ENCODE measurements at regions not wholly inside any gene's neighbourhood (a gene's known extent, or its start where the extent isn't known, plus 50 kb on each side); places are given as distances from the start of the nearest gene placed in this dataset.

DNA sequence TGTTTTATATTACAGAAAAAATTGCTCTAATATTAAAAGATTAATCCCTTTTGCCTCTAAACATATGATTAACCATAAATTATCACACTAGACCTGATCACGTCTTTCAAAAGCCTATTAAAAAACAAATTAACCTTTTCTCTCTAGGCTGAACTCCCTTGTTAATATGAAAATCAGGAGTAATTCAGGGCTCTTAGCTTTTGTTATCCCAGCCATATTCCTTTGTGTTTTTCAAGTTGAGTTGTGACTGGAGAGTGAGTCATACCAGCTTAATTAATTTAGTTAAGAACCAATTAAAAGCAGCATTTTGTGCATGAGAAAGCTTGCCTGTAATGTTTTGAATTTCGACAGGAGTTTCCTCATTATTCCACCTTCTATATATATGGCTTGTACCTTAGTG is 385.8 kb downstream of the VGLL3 start:
- Histone ChIP-seq H3K4me3 (no peak overlapping the region), H3K27ac (no peak overlapping the region), H3K9me3 (peaks cover 0 to 8% (median 0%) of the 10 kb centered on the region in 4 donors), H3K27me3 (no peaks in the 10 kb centered on the region), H3K4me1 (no peaks in the 10 kb centered on the region), H3K36me3 (no peaks in the 10 kb centered on the region)
- DNase-seq (ENCODE audit: low spot score in 2 of 2): no peak
- whole genome bisulfite sequencing, 2 donors: 63 to 65% methylated on average over 2 of the region's 2 CpGs
- TF ChIP-seq EP300 (IDR thresholded peaks at IDR 0.05) (no peak), POLR2A (IDR thresholded peaks at IDR 0.05) (no peak)
- TF ChIP-seq, protein P1, sequence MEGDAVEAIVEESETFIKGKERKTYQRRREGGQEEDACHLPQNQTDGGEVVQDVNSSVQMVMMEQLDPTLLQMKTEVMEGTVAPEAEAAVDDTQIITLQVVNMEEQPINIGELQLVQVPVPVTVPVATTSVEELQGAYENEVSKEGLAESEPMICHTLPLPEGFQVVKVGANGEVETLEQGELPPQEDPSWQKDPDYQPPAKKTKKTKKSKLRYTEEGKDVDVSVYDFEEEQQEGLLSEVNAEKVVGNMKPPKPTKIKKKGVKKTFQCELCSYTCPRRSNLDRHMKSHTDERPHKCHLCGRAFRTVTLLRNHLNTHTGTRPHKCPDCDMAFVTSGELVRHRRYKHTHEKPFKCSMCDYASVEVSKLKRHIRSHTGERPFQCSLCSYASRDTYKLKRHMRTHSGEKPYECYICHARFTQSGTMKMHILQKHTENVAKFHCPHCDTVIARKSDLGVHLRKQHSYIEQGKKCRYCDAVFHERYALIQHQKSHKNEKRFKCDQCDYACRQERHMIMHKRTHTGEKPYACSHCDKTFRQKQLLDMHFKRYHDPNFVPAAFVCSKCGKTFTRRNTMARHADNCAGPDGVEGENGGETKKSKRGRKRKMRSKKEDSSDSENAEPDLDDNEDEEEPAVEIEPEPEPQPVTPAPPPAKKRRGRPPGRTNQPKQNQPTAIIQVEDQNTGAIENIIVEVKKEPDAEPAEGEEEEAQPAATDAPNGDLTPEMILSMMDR (IDR thresholded peaks at IDR 0.05): no peak

DNA sequence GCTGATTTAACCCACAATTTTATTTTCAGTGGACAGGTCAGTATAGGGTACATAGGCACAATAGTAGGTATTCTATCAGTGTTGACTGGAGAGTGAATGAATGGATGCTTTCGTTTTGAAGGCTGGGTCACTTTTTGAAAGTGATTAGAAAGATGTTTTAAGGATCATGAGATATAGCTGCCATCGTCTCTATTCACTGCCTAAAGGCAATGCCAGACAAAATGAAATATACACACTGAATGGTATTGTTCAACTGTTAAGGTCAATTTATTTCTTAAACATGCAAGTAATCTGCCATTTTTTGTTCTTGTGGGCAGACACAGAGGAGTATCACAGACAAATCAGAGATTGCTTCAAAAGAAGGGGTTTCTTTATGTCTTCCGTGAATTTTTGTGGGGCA is 395.3 kb downstream of the VGLL3 start:
- H3K27ac ChIP-seq: no peak overlapping the region
- H3K4me3 ChIP-seq: no peak overlapping the region
- no peaks in the 10 kb centered on the region for H3K9me3 ChIP-seq
- no peak for DNase-seq (ENCODE audit: low spot score in 2 of 2)
- no peaks in the 10 kb centered on the region for H3K27me3 ChIP-seq
- H3K36me3 ChIP-seq: no peaks in the 10 kb centered on the region
- TF ChIP-seq POLR2A (IDR thresholded peaks at IDR 0.05) (no peak), EP300 (IDR thresholded peaks at IDR 0.05) (no peak)
- TF ChIP-seq, protein P1 (IDR thresholded peaks at IDR 0.05): no peak
- WGBS, 2 donors: 53 to 55% methylated on average over 3 of the region's 3 CpGs
- H3K4me1 ChIP-seq: no peaks in the 10 kb centered on the region

DNA sequence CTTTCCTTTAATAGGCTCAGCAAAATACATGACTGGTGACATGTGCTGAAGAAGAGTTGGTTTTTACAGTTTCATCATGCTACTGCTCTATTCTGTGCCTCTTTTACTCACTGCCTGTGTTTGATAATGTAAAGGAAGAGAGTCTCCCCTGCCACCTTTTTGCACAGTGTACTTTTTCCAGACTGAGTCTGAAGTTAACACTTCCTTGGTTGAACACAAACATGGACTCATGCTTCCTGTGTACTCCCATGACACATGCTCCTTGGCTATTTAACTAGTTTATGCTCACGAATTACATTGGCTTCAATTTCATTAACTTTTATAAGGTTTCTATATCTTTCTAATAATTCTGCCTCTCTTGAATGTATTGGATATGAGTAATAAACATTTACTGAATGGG is 396.1 kb downstream of the VGLL3 start:
- H3K4me1 ChIP-seq: no peaks in the 10 kb centered on the region
- H3K27ac ChIP-seq: no peak overlapping the region
- no peak overlapping the region for H3K4me3 ChIP-seq
- no peaks in the 10 kb centered on the region for H3K27me3 ChIP-seq
- DNase-seq (ENCODE audit: low spot score in 2 of 2): no peak
- 9 to 33% methylated on average over 1 of the region's 1 CpG for WGBS, 2 donors
- no peaks in the 10 kb centered on the region for H3K36me3 ChIP-seq
- no peaks in the 10 kb centered on the region for H3K9me3 ChIP-seq
- TF ChIP-seq, protein P1 (IDR thresholded peaks at IDR 0.05): no peak
- TF ChIP-seq EP300 (IDR thresholded peaks at IDR 0.05): no peak
- no peak for TF ChIP-seq POLR2A (IDR thresholded peaks at IDR 0.05)

DNA sequence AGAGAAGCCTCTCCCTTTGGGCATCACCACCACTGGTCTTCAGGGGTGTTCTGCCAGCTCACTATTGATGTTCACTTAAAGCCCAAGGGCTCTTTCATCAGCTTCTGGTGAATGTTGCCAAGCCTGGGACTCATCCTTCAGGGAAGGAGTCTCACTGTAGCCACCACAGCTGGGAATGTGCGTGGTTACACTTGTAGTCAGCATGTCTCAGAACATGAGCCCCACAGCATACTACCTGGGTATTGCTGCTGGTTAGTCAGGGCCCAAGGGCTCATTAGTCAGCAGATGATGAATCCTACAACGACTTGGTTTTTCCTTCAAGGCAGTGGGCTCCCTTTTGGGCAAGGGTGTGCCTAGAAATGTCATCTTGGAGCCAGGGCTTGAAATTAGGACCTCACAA is 412.9 kb downstream of the VGLL3 start:
- H3K9me3 ChIP-seq: peaks cover 0 to 4% (median 0%) of the 10 kb centered on the region in 4 donors
- TF ChIP-seq EP300 (IDR thresholded peaks at IDR 0.05) (no peak), POLR2A (IDR thresholded peaks at IDR 0.05) (no peak)
- TF ChIP-seq, protein P1 (IDR thresholded peaks at IDR 0.05): no peak
- 53 to 83% methylated on average over 2 of the region's 2 CpGs for WGBS, 2 donors
- H3K4me1 ChIP-seq: no peaks in the 10 kb centered on the region
- no peaks in the 10 kb centered on the region for H3K27me3 ChIP-seq
- H3K36me3 ChIP-seq: no peaks in the 10 kb centered on the region
- H3K27ac ChIP-seq: no peak overlapping the region
- DNase-seq (ENCODE audit: low spot score in 2 of 2): no peak
- no peak overlapping the region for H3K4me3 ChIP-seq

DNA sequence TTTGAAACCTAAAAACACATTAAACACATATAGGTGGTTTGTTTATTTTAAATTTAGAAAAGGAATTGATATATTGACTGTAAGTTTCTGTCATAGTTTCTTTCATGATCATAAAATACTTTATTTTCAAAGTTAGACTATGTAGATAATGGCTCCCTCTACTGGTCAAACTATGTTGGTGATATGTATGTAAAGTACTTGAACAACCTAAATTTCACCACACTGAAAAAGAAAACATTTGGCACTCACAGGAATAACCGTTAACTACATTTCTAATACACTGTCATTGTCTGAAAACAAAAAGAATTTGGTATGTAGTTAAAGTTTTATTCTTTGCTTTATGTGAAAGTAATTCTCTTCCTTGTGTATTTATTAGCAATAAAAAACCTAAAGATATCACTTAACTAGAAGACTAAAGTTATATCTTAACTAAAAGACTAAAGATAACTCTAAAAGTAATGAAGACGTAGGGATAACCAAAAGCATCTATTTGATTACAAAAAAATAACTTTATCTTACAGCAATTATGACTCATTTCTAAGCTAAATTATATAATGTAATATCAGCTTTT is 427.5 kb downstream of the VGLL3 start:
- H3K9me3 ChIP-seq: no peaks in the 10 kb centered on the region
- H3K4me1 ChIP-seq: no peaks in the 10 kb centered on the region
- 20 to 23% methylated on average over 2 of the region's 2 CpGs for WGBS, 2 donors
- TF ChIP-seq, protein P1 (IDR thresholded peaks at IDR 0.05): peak in 4 of 5 experiments; percentile 23 to 60 (median 42)
- TF ChIP-seq POLR2A (IDR thresholded peaks at IDR 0.05) (no peak), EP300 (IDR thresholded peaks at IDR 0.05) (no peak)
- DNase-seq (ENCODE audit: low spot score in 2 of 2): no peak
- H3K27ac ChIP-seq: no peak overlapping the region
- no peaks in the 10 kb centered on the region for H3K27me3 ChIP-seq
- no peaks in the 10 kb centered on the region for H3K36me3 ChIP-seq
- H3K4me3 ChIP-seq: no peak overlapping the region
